HG03139 (cell line): ENCODE measurements at regions not wholly inside any gene's neighbourhood (a gene's known extent, or its start where the extent isn't known, plus 50 kb on each side); places are given as distances from the start of the nearest gene placed in this dataset.

Experiments
- ATAC-seq: cut with Tn5 transposase; IDR thresholded peaks from one replicate; pipeline ENCODE4 v1.9.1; 2021; ENCODE audit not compliant: unreplicated experiment

- no peak for ATAC-seq
These were observed 306.6 kb upstream of the ATP2B1 start for GRCh38 chr12:90015228-90015627.

GRCh38 chr12:90013409-90013808, 304.8 kb upstream of the ATP2B1 start:
- no peak for ATAC-seq

GRCh38 chr12:90010089-90010488, 301.5 kb upstream of the ATP2B1 start:
- ATAC-seq, result no peak

- ATAC-seq, result no peak
These were observed 299.6 kb upstream of the ATP2B1 start for GRCh38 chr12:90008277-90008676.

- no peak for ATAC-seq
These were observed 295.9 kb upstream of the ATP2B1 start for GRCh38 chr12:90004319-90005074.

- no peak for ATAC-seq
These were observed 295.1 kb upstream of the ATP2B1 start for GRCh38 chr12:90003688-90004087.

- no peak for ATAC-seq
These were observed 292.1 kb upstream of the ATP2B1 start for GRCh38 chr12:90000721-90001120.

GRCh38 chr12:89999699-90000505, 291.3 kb upstream of the ATP2B1 start:
- ATAC-seq, result no peak

GRCh38 chr12:89995870-89996269, 287.2 kb upstream of the ATP2B1 start:
- ATAC-seq, result no peak

- ATAC-seq, result no peak
These were observed 286.3 kb upstream of the ATP2B1 start for GRCh38 chr12:89994911-89995310.

GRCh38 chr12:89993632-89994031, 285.0 kb upstream of the ATP2B1 start:
- no peak for ATAC-seq

GRCh38 chr12:89992668-89993451, 284.2 kb upstream of the ATP2B1 start:
- no peak for ATAC-seq

GRCh38 chr12:89991807-89992590, 283.4 kb upstream of the ATP2B1 start:
- no peak for ATAC-seq

GRCh38 chr12:89988188-89988915, 279.7 kb upstream of the ATP2B1 start:
- no peak for ATAC-seq

- no peak for ATAC-seq
These were observed 277.3 kb upstream of the ATP2B1 start for GRCh38 chr12:89985935-89986334.

- no peak for ATAC-seq
These were observed 276.2 kb upstream of the ATP2B1 start for GRCh38 chr12:89984846-89985245.

- ATAC-seq, result no peak
These were observed 275.0 kb upstream of the ATP2B1 start for GRCh38 chr12:89983622-89984021.

GRCh38 chr12:89980236-89980635, 271.6 kb upstream of the ATP2B1 start:
- ATAC-seq, result no peak

- no peak for ATAC-seq
These were observed 268.9 kb upstream of the ATP2B1 start for GRCh38 chr12:89977405-89978085.

- no peak for ATAC-seq
These were observed 268.2 kb upstream of the ATP2B1 start for GRCh38 chr12:89976866-89977265.
